ENCODE measurements at regions not wholly inside any gene's neighbourhood (a gene's known extent, or its start where the extent isn't known, plus 50 kb on each side); places are given as distances from the start of the nearest gene placed in this dataset.
A peak's percentile ranks its signal among the peaks of the same experiment; 100 is the strongest.
"Not testable (repeated sequence)": the region's sequence is repeated elsewhere in the genome, so short reads cannot be mapped to it uniquely, and the experiment has no call there.

DNA sequence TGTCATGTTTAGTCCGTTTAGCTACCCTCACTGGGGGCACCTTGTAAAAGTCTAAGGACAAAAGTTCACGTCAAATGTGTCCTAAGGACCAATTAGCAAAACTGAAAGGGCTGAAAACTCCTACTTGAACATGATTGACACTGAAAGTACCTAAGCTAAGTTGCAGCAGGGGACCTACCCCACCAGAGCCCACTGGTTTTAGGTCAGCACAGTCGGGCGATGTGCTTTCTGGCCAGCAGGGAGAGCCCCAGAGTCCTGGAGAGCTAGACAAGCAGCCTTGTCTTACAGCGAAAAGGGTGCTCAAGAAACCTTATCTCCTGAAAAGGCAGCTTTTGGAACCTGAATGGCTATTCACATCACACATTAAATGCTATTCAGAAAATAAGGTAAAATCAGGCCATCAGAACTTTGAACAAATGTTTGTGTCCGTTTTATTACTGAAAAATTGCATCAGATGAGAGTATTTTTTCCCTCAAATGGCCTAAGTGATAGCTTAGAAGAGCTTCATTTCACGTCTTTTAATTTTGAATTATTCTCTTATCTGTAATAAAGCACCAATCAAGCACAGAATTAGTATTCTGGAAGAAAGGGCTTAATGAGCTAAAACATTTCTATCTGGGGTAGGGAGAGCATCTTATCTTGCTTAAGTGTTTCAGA is 52.2 kb upstream of the MKI67 start:
- no peak for DNase-seq

DNA sequence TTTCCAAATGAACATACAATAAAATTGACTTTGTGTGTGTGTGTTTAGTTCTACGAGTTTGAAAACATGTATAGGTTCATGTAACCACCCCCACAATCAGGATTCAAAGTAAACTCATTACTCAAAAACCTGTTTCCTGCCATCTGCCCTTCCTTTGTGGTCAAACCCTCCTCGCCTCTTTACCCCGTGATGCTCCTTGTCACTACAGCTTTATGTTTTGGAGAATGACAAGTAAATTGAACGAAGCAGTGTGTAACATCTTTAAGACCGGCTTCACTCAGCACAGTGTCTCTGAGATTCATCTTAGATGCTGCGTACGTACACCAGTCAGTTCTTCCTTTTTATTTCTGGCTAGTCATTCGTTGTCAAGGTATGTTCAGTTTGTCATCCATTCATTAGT is 54.6 kb upstream of the MKI67 start:
- no peak for DNase-seq

DNA sequence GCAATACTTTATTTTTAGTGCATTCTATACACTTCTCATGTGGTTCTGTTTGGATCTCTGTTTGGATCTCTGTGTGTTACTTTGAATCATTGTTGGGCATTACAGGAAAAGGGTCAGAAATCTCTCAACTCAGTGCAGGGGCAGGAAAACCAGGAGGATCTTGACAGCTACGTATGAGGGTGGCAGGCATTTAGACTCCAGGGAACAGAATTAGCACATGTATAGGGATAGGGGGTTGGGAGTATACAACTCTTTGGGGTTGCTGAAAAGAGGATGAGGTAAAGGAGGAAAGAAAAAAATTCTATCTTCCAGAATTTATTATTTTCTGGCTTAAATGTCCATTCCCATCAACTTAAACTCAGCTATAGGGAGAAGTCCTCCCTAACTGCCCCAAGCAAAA is 59.4 kb upstream of the MKI67 start:
- DNase-seq: no peak

DNA sequence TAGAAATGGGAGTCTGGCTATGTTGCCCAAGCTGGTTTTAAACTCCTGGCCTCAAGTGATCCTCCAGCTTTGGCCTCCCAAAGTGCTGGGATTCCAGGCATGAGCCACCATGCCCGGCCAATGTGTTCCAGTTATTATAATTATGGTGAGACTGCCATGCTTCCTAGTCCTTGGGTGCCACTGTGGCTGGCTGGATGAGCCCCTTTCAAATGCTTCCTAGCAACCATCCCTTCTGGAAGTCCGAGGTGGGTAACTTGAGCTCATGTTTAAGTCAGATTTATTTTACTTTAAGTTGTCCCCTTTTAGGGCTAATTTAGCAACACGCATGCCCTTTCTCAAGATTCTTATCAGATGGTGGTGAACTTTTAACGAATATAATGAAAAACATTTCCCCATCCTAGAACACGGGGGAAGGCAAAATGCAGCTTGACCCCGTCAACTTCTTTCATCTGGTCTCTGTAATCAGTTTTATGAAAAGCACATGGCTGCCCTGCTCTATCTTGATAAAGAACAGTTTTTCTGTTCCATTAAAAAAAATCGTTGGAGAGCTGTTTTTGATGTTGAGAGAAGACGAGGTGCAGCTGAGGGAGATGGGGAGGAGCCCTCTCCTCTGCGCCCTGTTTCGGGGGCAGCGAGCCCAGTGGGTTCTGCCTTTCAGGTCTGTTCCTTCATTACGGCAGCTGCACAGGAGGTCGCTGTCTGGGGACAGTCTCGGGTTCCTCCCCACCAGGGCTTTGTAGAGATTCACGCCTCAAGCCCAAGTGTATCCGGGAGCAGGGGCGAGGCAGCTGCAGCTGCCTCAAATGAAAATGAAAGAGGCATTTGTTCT is 61.0 kb upstream of the MKI67 start:
- no peak for DNase-seq

DNA sequence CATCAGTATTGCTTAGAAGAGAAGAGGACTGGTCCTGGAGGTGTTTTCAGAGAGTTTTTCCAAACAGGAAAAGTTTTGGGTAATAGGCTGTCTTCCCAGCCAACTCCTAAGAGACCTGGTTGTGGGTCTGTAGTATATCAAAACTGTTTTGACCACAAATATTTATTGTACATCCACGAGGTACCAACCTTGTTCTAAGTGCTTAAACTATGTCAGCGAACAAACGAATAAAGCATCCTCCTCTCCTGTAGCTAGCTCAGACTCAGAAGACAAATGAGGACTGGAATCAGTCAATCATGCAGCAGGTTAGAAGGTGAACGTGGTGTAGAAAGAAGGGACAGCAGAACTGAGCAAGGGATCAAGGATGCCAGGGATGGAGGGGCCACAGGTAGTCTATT is 61.6 kb upstream of the MKI67 start:
- DNase-seq: no peak

DNA sequence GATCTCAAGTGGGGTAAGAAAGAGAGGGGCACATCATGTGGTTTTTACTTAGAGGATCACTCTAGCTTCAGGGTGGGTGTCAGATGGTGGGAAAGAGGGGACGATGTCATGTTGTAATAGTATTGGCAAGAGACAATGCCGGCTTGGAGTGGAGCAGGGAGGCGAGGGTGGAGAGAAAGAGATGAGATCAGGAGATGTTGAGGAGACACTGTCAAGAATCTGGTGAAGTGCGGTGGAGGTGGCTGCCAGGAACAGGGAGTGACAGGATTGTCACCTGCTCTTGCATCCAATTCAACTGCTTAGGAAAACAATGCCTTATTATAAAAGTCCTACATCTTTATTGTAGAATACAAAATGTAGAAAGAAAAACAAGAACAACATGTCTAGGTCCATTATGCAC is 63.0 kb upstream of the MKI67 start:
- no peak for DNase-seq

DNA sequence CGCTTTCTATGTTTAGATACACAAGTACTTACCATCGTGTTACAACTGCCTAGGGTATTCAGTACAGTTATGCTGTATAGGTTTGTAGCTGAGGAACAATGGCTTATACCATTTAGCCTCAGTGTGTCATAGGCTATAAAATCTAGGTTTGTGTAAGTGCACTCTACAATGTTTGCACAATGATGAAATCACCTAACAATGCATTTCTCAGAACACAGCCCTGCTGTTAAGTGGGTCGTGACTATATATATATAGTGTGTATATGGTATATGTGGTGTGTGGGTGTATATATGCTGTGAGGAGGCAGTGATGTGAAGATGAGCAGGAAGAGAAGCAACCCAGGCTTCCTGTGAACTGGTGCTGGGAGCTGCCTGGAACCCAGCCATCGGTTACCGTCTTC is 65.6 kb upstream of the MKI67 start:
- no peak for DNase-seq

DNA sequence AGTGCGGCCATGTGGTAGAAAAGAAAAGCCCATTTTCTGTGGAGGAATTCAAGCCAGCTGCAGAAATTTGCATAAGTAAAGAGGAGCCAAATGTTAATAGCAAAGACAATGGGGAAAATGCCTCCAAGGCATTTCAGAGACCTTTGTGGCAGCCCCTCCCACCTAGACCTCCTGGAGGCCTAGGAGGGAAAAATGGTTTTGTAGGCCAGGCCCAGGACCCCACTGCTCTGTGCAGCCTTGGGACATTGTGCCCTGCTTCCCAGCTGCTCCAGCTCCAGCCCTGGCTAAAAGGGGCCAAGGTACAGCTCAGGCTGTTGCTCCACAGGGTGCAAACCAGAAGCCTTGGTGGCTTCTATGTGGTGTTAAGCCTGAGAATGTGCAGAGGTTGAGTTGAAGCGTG is 75.6 kb upstream of the MKI67 start:
- DNase-seq: not testable (repeated sequence)

DNA sequence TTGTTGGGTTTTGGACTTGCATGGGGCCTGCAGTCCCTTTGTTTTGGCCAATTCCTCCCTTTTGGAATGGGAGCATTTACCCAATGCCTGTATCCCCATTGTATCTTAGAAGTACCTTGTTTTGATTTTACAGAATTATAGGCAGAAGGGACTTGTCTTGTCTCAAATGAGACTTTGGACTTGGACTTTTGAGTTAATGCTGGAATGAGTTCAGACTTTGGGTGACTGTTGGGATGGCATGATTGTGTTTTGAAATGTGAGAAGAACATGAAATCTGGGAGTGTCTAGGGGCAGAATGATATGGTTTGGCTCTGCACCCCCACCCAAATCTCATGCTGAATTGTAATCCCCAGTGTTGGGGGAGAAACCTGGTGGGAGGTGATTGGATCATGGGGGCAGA is 76.8 kb upstream of the MKI67 start:
- no peak for DNase-seq

DNA sequence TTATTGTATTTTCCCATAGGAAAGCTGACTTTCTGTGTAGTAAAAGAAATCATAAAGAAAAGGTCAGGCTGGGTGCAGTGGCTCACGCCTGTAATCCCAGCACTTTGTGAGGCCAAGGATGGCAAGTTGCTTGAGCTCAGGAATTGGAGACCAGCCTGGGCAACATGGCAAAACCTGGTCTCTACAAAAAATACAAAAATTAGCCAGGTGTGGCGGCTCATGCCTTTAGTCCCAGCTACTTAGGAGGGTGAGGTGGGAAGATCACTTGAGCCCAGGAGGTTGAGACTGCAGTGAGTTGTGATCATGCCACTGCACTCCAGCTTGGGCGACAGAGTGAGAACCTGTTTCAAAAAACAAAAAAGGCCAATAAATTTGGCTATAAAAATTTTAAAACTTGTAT is 79.4 kb upstream of the MKI67 start:
- not testable (repeated sequence) for DNase-seq

DNA sequence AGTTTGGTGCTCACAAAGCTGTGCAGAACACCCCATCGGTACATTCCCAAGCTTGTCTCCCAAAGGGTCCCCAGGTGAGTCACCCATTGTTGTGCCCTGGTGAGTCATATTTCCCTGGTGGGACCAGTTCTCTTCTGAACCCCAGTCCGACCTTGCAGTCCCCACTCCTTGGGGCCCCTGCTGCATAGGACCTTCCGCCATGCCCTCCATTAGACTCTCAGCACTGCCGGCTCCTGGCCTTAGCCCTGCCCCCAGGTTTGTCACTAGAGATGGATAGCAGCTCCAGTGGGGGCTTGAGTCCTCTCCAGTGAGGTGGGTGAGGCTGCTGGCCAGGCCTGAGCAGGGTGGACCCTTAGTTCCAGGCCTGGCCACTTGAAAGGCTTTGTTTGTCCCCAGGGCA is 80.5 kb upstream of the MKI67 start:
- no peak for DNase-seq

DNA sequence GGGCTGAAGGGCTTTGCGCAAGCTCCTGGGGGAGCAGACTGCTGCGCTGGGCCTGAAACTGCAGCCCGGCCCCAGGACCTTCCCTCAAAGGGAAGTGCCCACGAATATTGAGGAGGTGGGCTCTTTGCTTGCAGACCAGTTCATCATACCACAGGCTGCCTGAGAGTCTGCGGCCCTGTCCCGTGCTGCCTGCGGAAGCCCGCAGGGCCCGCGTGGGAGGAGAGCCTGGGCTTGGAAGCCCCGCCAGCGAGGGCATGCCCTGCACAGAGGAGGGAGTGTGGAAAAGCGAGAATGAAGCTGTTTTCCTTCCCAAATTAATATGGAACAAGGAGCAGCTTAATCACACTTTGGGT is 83.6 kb upstream of the MKI67 start:
- DNase-seq: no peak

DNA sequence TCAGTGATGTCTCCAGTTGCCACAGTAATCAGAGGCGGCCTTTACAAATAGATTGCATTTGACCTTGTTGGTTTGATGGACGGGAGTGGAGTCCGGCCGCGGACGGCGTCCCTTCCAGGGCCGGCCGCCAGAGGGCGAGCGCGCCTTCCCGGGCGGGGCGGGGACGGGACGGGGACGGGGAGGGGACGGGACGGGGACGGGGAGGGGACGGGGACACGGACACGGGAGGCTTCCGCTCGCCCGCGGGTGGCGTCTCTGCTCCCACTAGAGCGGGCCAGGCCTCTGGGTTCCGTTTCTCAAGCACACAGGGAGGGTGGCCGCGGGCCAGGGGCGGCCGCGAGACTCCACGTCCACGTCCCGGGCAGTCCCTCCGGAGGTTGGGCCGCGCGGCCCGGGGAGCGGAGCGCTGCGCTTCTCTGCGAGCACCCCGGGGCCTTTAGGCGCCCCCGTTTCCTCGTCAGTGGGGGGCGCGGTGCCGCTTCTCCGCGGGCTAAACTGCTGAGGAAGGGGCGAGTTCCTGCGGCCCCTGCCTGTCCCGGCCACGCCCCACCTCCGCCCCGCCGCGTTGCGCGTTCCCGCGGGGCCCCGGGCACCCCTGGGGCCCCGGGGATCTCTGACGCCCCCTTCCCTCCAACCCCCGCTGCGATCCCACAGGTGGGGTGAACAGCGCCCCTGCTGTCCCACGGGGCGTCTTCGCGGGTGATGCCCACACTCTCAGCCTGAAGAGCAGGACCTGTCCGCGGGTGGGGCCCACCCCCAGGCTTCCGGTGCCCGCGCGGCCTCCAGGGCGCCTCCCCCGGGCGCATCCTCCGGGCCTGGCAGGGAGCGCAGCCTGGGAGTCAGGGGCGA is 84.2 kb upstream of the MKI67 start:
- no peak for DNase-seq

DNA sequence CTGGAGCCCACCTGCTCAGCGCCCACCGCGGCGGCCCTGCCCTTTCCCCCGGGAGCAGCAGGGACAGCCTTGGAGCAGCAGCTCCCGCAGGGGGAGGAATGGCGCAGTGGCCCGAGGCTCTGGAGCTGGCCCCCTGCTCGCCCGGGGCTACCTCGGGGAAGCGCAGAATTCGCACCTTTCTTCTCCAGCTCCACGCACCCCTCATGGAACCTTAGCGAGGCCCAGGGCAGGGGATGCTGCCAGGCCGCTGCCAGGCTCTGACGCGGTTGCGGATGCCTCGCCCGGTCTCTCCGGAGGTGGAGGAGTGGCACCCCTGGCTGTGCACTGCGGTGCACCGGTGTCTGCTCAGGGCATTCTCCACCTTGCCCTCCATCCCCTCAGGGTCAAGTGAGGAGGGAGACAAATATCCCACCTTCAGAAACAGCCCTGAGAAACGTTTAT is 84.9 kb upstream of the MKI67 start:
- no peak for DNase-seq

DNA sequence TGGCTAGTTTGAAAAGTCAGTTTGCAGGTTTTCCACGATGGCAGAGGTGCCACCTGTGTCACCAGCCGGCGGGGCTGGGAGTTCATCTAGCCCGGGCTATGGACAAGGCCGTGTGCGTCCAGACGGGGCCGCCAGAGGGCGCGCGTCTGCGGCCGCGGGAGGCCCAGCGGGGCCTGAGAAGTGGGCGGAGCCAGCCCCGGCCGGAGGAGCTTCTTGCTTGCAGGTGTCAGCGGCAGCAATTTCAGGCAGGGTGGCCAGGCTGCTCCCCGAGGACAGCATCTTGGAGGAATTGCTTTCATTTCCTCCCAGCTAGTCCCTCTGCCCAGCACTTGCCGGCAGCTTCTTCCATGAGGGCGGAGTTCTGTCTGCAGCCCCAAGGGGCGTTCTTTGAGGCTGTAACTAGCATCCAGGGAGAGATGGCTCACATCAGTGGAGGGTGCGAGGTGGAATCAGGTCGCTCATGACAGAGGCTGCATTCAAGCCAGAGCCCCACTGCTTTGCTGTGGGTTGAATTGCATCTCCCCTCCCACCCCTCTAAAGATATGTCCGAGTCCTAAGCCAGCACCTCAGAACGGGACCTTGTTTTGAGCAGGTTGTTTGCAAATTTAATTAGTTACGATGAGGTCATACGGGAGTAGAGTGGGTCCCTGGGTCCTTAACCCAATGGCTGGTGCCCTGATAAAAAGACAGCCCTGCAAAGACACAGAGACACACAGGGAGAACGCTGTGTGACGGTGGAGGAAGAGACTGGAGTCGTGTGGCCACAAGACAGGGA is 85.9 kb upstream of the MKI67 start:
- peak; percentile 8 for DNase-seq

DNA sequence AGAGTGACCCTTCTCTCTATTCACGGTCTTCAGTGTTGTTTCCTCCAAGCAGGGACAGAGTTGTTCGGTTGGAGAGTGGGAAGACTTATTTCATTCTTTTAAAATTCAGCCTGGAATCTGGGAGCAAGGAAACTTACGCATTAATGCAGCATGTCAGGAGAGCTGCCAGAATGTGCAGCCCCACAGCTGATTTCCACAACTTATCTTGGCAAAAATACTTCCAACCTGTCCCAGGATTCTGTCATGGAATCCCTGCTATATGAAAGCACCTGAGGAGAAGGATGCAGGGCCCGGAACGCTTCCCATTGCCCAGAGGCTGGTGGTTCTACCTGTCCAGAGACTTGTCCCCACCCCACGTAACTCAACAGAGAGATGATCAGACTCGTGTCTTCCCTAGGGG is 86.9 kb upstream of the MKI67 start:
- DNase-seq: no peak

DNA sequence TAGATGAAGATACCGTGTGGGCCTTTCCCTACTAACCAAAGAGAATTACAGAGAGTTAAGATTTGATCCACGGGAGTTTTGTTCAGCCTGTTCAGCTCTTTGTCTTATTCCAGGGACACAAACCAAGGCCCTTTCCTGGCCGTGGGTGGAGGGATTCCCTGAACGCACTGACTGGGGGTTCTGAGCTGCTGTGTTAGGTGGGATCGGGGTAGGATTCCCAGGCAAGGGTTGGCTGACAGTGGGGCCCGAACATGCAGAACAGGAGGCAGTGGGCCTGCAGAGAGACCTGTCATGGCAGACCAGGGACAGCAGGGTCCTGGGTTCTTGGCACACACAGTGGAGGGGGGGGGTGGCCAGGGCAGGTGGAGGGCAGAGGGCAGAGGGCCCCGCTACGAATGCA is 89.5 kb upstream of the MKI67 start:
- no peak for DNase-seq

DNA sequence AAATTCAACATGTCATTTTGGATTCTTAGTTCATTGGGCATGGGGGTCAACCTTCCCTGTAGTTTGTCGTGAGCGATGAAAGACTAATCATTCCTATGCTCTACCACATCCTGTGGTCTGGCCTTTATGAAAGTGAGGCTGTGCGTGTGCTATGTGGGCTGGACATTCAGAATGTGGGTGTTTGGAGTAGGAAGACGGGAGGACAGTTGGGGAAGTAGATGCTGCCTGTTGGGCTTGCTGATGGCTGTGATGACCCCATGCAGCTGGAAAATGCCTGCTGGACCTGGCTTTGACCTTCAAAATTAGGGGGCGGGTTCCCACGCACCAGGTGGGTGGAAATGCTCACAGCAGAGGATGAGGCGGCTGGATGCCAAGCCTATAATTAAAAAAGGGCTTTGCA is 90.9 kb upstream of the MKI67 start:
- DNase-seq: no peak

DNA sequence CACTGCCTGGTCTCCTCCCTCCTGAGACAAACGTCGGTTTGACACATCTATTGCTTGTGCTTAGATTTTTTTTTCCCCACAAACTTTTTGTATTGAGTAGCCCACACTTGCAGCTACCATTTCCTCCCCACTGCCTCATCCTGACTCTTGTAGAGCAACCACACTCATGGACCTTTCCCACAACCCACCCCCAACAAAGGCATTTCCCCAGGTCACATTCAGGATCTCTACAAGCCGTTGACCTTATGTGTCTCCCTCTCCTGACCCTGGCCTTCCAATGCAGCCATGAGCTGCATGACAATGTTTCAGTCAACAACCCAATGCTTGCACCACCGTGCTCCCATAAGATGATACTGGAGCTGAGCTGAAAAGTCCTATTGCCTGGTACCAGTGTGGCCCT is 91.9 kb upstream of the MKI67 start:
- DNase-seq: no peak

DNA sequence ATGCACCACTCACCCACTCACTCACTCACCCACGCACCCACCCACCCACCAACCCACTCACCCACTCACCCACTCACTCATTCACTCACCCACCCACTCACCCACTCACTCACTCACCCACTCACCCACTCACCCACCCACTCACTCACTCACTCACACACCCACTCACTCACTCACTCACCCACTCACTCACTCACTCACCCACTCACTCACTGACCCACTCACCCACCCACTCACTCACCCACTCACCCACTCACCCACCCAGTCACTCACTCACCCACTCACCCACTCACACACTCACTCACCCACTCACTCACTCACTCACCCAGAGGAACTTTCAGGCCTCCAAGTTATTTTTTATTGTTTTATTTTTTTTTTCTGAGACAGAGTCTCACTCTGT is 93.1 kb upstream of the MKI67 start:
- no peak for DNase-seq

DNA sequence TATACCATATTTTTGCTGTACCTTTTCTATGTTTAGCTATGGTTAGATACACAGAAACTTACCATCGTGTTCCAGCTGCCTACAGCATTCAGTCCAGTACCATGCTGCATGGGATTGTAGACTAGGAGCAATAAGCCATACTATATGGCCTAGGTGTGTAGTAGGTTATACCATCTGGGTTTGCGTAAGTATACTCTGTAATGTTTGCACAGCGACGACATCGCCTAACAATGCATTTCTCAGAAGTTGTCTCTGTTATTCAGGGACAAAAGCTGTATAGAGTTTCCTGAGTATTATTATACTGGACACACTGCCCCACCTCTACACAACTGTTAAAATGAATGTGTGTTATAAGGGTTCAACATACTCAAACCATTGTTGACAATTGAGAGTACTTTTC is 93.8 kb upstream of the MKI67 start:
- DNase-seq: no peak

DNA sequence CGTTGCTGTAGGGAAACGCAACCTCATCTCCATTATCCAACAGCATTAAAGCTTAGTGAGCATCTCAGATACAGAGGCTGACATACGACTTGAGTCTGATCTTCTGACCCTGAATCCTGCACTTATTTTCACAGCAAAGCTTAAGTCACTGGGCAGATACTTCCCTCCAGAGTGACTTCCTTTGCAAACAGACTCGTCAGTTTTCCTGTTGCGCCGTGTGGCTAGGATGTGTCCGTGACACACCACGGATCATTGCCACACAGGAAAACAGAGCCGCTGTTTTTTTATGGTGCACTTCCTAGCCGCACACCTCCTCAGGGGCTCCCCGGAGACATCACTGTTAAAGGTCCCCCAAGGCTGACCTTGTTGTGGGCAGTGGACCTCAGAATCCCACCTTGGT is 94.9 kb upstream of the MKI67 start:
- DNase-seq: no peak

DNA sequence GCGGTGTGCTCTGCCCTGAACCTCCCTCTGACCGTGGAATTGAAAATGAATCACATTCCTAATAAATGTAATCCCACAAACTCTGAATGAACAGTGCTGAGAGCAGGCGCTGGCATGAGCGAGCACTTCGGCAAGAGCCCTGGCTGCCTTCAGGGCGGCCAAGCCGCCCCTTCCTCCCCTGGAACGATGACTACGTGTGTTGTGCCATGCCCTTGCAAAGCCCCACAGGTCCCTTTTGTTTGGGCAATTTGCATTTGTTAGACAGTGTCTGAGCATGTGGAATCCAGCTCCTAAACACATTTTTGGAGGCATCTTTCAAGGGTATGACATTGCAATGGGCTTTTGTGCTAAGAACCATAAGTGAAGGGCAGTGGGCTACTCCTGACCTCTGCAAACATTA is 95.6 kb upstream of the MKI67 start:
- DNase-seq: no peak

Measured in DMS79 (cell line).